ENCODE measurements at regions not wholly inside any gene's neighbourhood (a gene's known extent, or its start where the extent isn't known, plus 50 kb on each side); places are given as distances from the start of the nearest gene placed in this dataset.

DNA sequence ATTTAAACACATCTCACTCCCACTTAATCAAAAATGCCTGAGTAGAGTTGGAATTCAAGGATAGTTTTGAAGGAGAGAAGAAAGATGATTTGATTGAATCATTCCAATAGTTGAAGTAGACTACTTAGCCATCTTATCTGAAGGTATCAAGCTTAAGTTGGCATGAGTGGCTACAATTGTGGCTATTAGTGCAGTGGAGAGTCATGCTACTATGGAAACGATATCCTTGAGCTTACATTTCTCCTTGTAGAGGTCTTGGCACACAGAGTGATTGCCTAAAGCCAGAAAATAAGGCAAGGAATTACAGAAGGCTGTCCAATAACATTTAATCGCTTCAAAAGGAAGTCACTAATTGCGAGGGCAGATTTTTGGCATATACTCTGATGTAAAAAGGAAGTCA lies 1022.7 kb downstream of the IGSF11 start:
- Histone ChIP-seq H2BK5ac (ENCODE audit: low read depth, low read length) (no peak overlapping the region), H3K27ac (ENCODE audit: low read depth, low read length) (no peak overlapping the region), H2AFZ (ENCODE audit: low read length) (no peak overlapping the region), H3K9me3 (ENCODE audit: insufficient read depth in 2 of 2, low read depth in 1 of 2, low read length in 1 of 2) (no peaks in the 10 kb centered on the region), H4K20me1 (replicated peaks in 1 of 2; ENCODE audit: control insufficient read depth in 1 of 2, insufficient read depth in 2 of 2, low read length in 2 of 2) (no peaks in the 10 kb centered on the region), H3K18ac (ENCODE audit: extremely low read depth, low read length) (no peak overlapping the region), H2AK5ac (ENCODE audit: low read depth, low read length) (no peak overlapping the region), H2BK12ac (ENCODE audit: low read depth, low read length) (no peak overlapping the region), H4K91ac (replicated peaks; ENCODE audit: insufficient read length, low read length) (no peak overlapping the region), H3K79me1 (ENCODE audit: low read depth, low read length) (no peaks in the 10 kb centered on the region), H3K14ac (ENCODE audit: insufficient read length) (no peak overlapping the region), H3K9ac (replicated peaks in 1 of 4; ENCODE audit: extremely low read depth in 1 of 4, low read depth in 3 of 4, low read length in 3 of 4) (no peak overlapping the region), H3K4me1 (replicated peaks in 1 of 4; ENCODE audit: control insufficient read depth in 3 of 4, insufficient read depth in 4 of 4, low read length in 3 of 4) (no peaks in the 10 kb centered on the region), H3K79me2 (ENCODE audit: control insufficient read depth in 1 of 2, insufficient read depth in 2 of 2, low read length in 2 of 2) (no peaks in the 10 kb centered on the region), H2BK15ac (ENCODE audit: low read length) (no peak overlapping the region), H3K56ac (replicated peaks; ENCODE audit: insufficient read length, low read depth, low read length) (no peak overlapping the region), H3K27me3 (replicated peaks in 1 of 4; ENCODE audit: control insufficient read depth in 3 of 4, extremely low read depth in 1 of 4, insufficient read depth in 3 of 4, low read length in 3 of 4) (peaks cover 0 to 1% (median 0%) of the 10 kb centered on the region in 4 experiments; a peak in 1 of 7 replicates), H3K4ac (replicated peaks; ENCODE audit: insufficient read length, low read depth, low read length) (no peak overlapping the region), H4K5ac (ENCODE audit: insufficient read length, low read depth, low read length) (no peak overlapping the region), H2BK20ac (ENCODE audit: low read length) (no peak overlapping the region), H3K23ac (ENCODE audit: insufficient read length) (no peak overlapping the region), H3K4me3 (ENCODE audit: extremely low read depth in 1 of 4, insufficient read depth in 2 of 4, low read depth in 3 of 4, low read length in 4 of 4) (no peak overlapping the region), H3K36me3 (ENCODE audit: control insufficient read depth in 2 of 4, insufficient read depth in 4 of 4, low read length in 3 of 4) (no peaks in the 10 kb centered on the region), H3K4me2 (ENCODE audit: insufficient read depth in 1 of 2, low read depth in 2 of 2, low read length in 2 of 2) (no peak overlapping the region), H3K23me2 (ENCODE audit: low read depth, low read length) (no peaks in the 10 kb centered on the region), H4K8ac (ENCODE audit: extremely low read depth, insufficient read depth, low read length) (no peak overlapping the region), H2BK120ac (replicated peaks; ENCODE audit: low read depth, low read length) (no peak overlapping the region)
- ChIA-PET CTCF (ENCODE audit: partially characterized antibody) (interaction anchor here (1.0 kb wide), 1 partner anchor 14 kb away, joined by 3 read pairs; no protein-coding TSS in a partner anchor), POLR2A (ENCODE audit: partially characterized antibody) (no interaction called here)
- DNase-seq (ENCODE audit: low read depth in 1 of 2, low spot score in 2 of 2) (no peak), FAIRE-seq (no peak)
- TF ChIP-seq ASH2L (IDR thresholded peaks at IDR 0.05; ENCODE audit: low read length) (no peak), CTBP2 (IDR thresholded peaks at IDR 0.05; ENCODE audit: borderline replicate concordance, insufficient read depth, insufficient read length, low read length) (no peak), SUZ12 (IDR thresholded peaks at IDR 0.05; ENCODE audit: low read length) (no peak), KDM5A (IDR thresholded peaks at IDR 0.05; ENCODE audit: low read length) (no peak), TAF1 (IDR thresholded peaks at IDR 0.05; ENCODE audit: low read depth, low read length) (no peak), CBX5 (IDR thresholded peaks at IDR 0.05; ENCODE audit: low read depth, low read length) (no peak)
- 96% methylated on average over 3 of the region's 3 CpGs; no CpG with 5 or more reads in 1 of the 2 experiments for WGBS, 2 experiments (ENCODE audit: extremely low coverage in 1 of 2, insufficient coverage in 1 of 2, insufficient read length in 1 of 2, insufficient replicate concordance in 2 of 2, low coverage in 1 of 2, low lambda C conversion rate in 2 of 2, missing lambda C conversion rate in 1 of 2)
